ENCODE measurements at regions not wholly inside any gene's neighbourhood (a gene's known extent, or its start where the extent isn't known, plus 50 kb on each side); places are given as distances from the start of the nearest gene placed in this dataset.

DNA sequence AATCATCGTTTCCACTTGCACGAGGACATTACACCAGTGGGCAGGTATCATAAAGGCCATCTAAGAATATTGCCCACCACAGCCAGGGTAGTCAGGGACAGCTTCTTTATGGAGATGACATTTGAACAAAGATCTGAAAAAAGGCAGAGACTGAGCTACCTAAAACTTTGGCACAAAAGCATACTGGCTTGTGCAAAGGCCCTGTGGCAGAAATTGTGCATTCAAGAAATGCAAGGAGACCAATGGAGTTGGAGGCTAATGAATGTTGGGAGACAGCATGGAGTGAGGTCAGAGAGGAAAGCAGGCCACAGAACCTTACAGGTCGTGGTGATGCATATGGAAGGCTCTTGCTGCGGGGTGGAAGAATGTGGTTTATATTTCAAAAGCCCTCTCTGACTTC is 578.5 kb downstream of the BNC2 start (continued):
- no peak for TF ChIP-seq OVOL2 (CRISPR knock-in tag; IDR thresholded peaks at IDR 0.05; ENCODE audit: borderline replicate concordance)
- TF ChIP-seq, protein P1, sequence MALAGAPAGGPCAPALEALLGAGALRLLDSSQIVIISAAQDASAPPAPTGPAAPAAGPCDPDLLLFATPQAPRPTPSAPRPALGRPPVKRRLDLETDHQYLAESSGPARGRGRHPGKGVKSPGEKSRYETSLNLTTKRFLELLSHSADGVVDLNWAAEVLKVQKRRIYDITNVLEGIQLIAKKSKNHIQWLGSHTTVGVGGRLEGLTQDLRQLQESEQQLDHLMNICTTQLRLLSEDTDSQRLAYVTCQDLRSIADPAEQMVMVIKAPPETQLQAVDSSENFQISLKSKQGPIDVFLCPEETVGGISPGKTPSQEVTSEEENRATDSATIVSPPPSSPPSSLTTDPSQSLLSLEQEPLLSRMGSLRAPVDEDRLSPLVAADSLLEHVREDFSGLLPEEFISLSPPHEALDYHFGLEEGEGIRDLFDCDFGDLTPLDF (CRISPR knock-in tag; IDR thresholded peaks at IDR 0.05), result no peak

DNA sequence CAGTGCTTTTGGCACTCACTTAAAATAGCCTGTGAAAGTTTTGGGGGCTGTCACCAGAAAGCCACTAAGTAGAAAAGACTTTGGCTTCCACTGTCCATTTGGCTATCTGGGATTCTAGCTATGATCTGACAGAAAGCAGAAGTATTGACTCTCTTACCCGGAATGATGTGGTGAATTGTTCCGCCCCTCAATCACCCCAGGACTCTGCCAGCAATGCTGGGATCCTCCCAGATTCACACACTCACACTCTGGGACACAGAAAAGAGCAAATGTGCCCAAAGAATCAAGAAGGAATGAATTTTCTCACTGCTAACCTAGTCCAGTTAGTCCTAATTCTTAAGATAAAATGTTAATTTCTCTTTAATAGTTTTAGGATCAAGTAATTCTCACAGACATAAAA is 576.9 kb downstream of the BNC2 start:
- peaks cover 4% of the 10 kb centered on the region for H3K4me1 Mint-ChIP-seq
- ATAC-seq, result no peak

More for the DNA sequence above, 576.9 kb downstream of the BNC2 start:
- TF ChIP-seq JAZF1 (CRISPR knock-in tag; IDR thresholded peaks at IDR 0.05) (no peak), ZBTB21 (CRISPR knock-in tag; IDR thresholded peaks at IDR 0.05; ENCODE audit: borderline replicate concordance) (no peak), RORB (CRISPR knock-in tag; IDR thresholded peaks at IDR 0.05) (no peak), FOXP1 (CRISPR knock-in tag; IDR thresholded peaks at IDR 0.05; ENCODE audit: borderline replicate concordance) (no peak), OVOL2 (CRISPR knock-in tag; IDR thresholded peaks at IDR 0.05; ENCODE audit: borderline replicate concordance) (no peak), GRHL2 (CRISPR knock-in tag; IDR thresholded peaks at IDR 0.05; ENCODE audit: insufficient replicate concordance, severe bottlenecking) (no peak), ZNF671 (CRISPR knock-in tag; IDR thresholded peaks at IDR 0.05) (no peak), NFATC4 (CRISPR knock-in tag; IDR thresholded peaks at IDR 0.05) (no peak), SOX15 (CRISPR knock-in tag; IDR thresholded peaks at IDR 0.05) (no peak), SMAD4 (CRISPR knock-in tag; IDR thresholded peaks at IDR 0.05) (no peak), CBFB (CRISPR knock-in tag; IDR thresholded peaks at IDR 0.05; ENCODE audit: low read depth) (no peak), FOXK1 (CRISPR knock-in tag; IDR thresholded peaks at IDR 0.05) (no peak)
- TF ChIP-seq, protein P2, sequence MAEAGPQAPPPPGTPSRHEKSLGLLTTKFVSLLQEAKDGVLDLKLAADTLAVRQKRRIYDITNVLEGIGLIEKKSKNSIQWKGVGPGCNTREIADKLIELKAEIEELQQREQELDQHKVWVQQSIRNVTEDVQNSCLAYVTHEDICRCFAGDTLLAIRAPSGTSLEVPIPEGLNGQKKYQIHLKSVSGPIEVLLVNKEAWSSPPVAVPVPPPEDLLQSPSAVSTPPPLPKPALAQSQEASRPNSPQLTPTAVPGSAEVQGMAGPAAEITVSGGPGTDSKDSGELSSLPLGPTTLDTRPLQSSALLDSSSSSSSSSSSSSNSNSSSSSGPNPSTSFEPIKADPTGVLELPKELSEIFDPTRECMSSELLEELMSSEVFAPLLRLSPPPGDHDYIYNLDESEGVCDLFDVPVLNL (CRISPR knock-in tag; IDR thresholded peaks at IDR 0.05; ENCODE audit: borderline replicate concordance, low read depth), result no peak
- TF ChIP-seq, protein P3, sequence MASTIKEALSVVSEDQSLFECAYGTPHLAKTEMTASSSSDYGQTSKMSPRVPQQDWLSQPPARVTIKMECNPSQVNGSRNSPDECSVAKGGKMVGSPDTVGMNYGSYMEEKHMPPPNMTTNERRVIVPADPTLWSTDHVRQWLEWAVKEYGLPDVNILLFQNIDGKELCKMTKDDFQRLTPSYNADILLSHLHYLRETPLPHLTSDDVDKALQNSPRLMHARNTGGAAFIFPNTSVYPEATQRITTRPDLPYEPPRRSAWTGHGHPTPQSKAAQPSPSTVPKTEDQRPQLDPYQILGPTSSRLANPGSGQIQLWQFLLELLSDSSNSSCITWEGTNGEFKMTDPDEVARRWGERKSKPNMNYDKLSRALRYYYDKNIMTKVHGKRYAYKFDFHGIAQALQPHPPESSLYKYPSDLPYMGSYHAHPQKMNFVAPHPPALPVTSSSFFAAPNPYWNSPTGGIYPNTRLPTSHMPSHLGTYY (CRISPR knock-in tag; IDR thresholded peaks at IDR 0.05), result no peak
- TF ChIP-seq, protein P4, sequence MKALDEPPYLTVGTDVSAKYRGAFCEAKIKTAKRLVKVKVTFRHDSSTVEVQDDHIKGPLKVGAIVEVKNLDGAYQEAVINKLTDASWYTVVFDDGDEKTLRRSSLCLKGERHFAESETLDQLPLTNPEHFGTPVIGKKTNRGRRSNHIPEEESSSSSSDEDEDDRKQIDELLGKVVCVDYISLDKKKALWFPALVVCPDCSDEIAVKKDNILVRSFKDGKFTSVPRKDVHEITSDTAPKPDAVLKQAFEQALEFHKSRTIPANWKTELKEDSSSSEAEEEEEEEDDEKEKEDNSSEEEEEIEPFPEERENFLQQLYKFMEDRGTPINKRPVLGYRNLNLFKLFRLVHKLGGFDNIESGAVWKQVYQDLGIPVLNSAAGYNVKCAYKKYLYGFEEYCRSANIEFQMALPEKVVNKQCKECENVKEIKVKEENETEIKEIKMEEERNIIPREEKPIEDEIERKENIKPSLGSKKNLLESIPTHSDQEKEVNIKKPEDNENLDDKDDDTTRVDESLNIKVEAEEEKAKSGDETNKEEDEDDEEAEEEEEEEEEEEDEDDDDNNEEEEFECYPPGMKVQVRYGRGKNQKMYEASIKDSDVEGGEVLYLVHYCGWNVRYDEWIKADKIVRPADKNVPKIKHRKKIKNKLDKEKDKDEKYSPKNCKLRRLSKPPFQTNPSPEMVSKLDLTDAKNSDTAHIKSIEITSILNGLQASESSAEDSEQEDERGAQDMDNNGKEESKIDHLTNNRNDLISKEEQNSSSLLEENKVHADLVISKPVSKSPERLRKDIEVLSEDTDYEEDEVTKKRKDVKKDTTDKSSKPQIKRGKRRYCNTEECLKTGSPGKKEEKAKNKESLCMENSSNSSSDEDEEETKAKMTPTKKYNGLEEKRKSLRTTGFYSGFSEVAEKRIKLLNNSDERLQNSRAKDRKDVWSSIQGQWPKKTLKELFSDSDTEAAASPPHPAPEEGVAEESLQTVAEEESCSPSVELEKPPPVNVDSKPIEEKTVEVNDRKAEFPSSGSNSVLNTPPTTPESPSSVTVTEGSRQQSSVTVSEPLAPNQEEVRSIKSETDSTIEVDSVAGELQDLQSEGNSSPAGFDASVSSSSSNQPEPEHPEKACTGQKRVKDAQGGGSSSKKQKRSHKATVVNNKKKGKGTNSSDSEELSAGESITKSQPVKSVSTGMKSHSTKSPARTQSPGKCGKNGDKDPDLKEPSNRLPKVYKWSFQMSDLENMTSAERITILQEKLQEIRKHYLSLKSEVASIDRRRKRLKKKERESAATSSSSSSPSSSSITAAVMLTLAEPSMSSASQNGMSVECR (CRISPR knock-in tag; IDR thresholded peaks at IDR 0.05; ENCODE audit: borderline replicate concordance), result no peak
- TF ChIP-seq, protein P5, sequence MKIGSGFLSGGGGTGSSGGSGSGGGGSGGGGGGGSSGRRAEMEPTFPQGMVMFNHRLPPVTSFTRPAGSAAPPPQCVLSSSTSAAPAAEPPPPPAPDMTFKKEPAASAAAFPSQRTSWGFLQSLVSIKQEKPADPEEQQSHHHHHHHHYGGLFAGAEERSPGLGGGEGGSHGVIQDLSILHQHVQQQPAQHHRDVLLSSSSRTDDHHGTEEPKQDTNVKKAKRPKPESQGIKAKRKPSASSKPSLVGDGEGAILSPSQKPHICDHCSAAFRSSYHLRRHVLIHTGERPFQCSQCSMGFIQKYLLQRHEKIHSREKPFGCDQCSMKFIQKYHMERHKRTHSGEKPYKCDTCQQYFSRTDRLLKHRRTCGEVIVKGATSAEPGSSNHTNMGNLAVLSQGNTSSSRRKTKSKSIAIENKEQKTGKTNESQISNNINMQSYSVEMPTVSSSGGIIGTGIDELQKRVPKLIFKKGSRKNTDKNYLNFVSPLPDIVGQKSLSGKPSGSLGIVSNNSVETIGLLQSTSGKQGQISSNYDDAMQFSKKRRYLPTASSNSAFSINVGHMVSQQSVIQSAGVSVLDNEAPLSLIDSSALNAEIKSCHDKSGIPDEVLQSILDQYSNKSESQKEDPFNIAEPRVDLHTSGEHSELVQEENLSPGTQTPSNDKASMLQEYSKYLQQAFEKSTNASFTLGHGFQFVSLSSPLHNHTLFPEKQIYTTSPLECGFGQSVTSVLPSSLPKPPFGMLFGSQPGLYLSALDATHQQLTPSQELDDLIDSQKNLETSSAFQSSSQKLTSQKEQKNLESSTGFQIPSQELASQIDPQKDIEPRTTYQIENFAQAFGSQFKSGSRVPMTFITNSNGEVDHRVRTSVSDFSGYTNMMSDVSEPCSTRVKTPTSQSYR (CRISPR knock-in tag; IDR thresholded peaks at IDR 0.05), result no peak
- TF ChIP-seq, protein P6, sequence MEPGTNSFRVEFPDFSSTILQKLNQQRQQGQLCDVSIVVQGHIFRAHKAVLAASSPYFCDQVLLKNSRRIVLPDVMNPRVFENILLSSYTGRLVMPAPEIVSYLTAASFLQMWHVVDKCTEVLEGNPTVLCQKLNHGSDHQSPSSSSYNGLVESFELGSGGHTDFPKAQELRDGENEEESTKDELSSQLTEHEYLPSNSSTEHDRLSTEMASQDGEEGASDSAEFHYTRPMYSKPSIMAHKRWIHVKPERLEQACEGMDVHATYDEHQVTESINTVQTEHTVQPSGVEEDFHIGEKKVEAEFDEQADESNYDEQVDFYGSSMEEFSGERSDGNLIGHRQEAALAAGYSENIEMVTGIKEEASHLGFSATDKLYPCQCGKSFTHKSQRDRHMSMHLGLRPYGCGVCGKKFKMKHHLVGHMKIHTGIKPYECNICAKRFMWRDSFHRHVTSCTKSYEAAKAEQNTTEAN (CRISPR knock-in tag; IDR thresholded peaks at IDR 0.05), result no peak
- TF ChIP-seq, protein P7, sequence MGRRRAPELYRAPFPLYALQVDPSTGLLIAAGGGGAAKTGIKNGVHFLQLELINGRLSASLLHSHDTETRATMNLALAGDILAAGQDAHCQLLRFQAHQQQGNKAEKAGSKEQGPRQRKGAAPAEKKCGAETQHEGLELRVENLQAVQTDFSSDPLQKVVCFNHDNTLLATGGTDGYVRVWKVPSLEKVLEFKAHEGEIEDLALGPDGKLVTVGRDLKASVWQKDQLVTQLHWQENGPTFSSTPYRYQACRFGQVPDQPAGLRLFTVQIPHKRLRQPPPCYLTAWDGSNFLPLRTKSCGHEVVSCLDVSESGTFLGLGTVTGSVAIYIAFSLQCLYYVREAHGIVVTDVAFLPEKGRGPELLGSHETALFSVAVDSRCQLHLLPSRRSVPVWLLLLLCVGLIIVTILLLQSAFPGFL (CRISPR knock-in tag; IDR thresholded peaks at IDR 0.05; ENCODE audit: borderline replicate concordance), result no peak
- TF ChIP-seq, protein P8, sequence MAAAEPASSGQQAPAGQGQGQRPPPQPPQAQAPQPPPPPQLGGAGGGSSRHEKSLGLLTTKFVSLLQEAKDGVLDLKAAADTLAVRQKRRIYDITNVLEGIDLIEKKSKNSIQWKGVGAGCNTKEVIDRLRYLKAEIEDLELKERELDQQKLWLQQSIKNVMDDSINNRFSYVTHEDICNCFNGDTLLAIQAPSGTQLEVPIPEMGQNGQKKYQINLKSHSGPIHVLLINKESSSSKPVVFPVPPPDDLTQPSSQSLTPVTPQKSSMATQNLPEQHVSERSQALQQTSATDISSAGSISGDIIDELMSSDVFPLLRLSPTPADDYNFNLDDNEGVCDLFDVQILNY (CRISPR knock-in tag; IDR thresholded peaks at IDR 0.05), result no peak
- TF ChIP-seq, protein P9, sequence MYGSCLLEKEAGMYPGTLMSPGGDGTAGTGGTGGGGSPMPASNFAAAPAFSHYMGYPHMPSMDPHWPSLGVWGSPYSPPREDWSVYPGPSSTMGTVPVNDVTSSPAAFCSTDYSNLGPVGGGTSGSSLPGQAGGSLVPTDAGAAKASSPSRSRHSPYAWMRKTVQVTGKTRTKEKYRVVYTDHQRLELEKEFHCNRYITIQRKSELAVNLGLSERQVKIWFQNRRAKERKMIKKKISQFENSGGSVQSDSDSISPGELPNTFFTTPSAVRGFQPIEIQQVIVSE (CRISPR knock-in tag; IDR thresholded peaks at IDR 0.05; ENCODE audit: borderline replicate concordance), result no peak
- no peak for DNase-seq (ENCODE audit: low spot score)
- H3K27me3 Mint-ChIP-seq (ENCODE audit: low read depth), result no peaks in the 10 kb centered on the region; the same call in 1 of the 2 replicates
- no peak overlapping the region for H3K4me3 Mint-ChIP-seq
- ChIA-PET CTCF (no interaction called here), POLR2A (no interaction called here)
- H3K9me3 Mint-ChIP-seq, result peaks cover 26% of the 10 kb centered on the region
- H3K36me3 Mint-ChIP-seq, result peaks cover 13% of the 10 kb centered on the region
- H3K27ac Mint-ChIP-seq, result no peak overlapping the region
